Psoas muscle (tissue), 7 donors: ENCODE measurements at regions not wholly inside any gene's neighbourhood (a gene's known extent, or its start where the extent isn't known, plus 50 kb on each side); places are given as distances from the start of the nearest gene placed in this dataset.
"Not testable (repeated sequence)": the region's sequence is repeated elsewhere in the genome, so short reads cannot be mapped to it uniquely, and the experiment has no call there.

Experiments
- ATAC-seq, 4 donors: fragments of 200-7000 bp; cut with Tn5 transposase; one replicate each; pipeline ENCODE4 v1.9.1; 2020; ENCODE audit warnings: moderate library complexity in 3 of 4, mild to moderate bottlenecking in 2 of 4
- DNase-seq, 2 donors: peaks; one replicate each; pipeline ENCODE4 v3.0.0-alpha.2; 2020
- H3K27ac ChIP-seq: fragments of 200-600 bp; one replicate; pipeline ENCODE4 v1.8.0; 2022
- H3K27me3 ChIP-seq, 3 donors: fragments of 200-600 bp in 1 of 3; one replicate each; pipeline versions ENCODE4 v1.6.1 to v1.8.0; 2013 to 2022; ENCODE audit warnings: low read length in 2 of 3, mild to moderate bottlenecking in 2 of 3, moderate library complexity in 1 of 3; ENCODE audit not compliant: insufficient read depth in 3 of 3
- H3K36me3 ChIP-seq, 2 donors: fragments of 200-600 bp in 1 of 2; one replicate each; pipeline versions ENCODE4 v1.6.1 to v1.8.0; 2013 to 2022; ENCODE audit warnings: low read depth in 1 of 2, mild to moderate bottlenecking in 1 of 2, moderate library complexity in 1 of 2; ENCODE audit not compliant: insufficient read depth in 1 of 2
- H3K4me1 ChIP-seq: fragments of 200-600 bp; one replicate; pipeline ENCODE4 v1.8.0; 2022
- H3K4me3 ChIP-seq: fragments of 200-600 bp; one replicate; pipeline ENCODE4 v1.8.0; 2022; ENCODE audit warnings: mild to moderate bottlenecking
- H3K9me3 ChIP-seq: fragments of 200-600 bp; one replicate; pipeline ENCODE4 v1.8.0; 2022
- CTCF ChIP-seq: fragments of 200-600 bp; IDR thresholded peaks from one replicate; pipeline ENCODE4 v1.8.0; 2022; ENCODE audit warnings: antibody characterized with exemption
- WGBS, 3 donors: extraction: QIAGEN DNeasy Blood & Tissue Kit; methylation state at CpG; one replicate each; pipeline versions ENCODE4 v1.1.6 to v1.1.7; 2013; 5-methylcytosine and 5-hydroxymethylcytosine counted together
- intact Hi-C, 2 donors: fragments of 100-400 bp; cut with DNase I; formaldehyde crosslinking; loops; one replicate each; pipeline versions ENCODE4 v1.11.0 to v1.14.2; 2022
- donor health status: healthy with polysubstance abuse.
- donor health status: DM: no; HTN: no; CAD: no; lungs with moderate emphysema.
- donor health status: Bipolar disorder and iron deficiency.
- donor health status: healthy.
- donor health status: DM: yes; HTN: yes; CAD: no.
- donor health status: DM: no; HTN: no; CAD: no.
- donor health status: DM: yes; HTN: yes; CAD: no.

- TF ChIP-seq CTCF: peak; percentile 43
- 43 to 53% (median 47%) methylated on average over 1 of the region's 1 CpG for WGBS, 3 donors
- Histone ChIP-seq H3K4me1 (no peaks in the 10 kb centered on the region), H3K27me3 (no peaks in the 10 kb centered on the region), H3K9me3 (no peaks in the 10 kb centered on the region), H3K27ac (no peak overlapping the region), H3K36me3 (no peaks in the 10 kb centered on the region), H3K4me3 (no peak overlapping the region)
- DNase-seq (no peak), ATAC-seq (no peak)
- intact Hi-C loops: loop anchor here (5.0 to 10.0 kb wide), 2 partner anchors 533 to 536 kb away; no protein-coding TSS in a partner anchor
These were observed 311.9 kb downstream of the HGF start for GRCh38 chr7:81457852-81458522.

GRCh38 chr7:81453770-81454169, 316.1 kb downstream of the HGF start:
- not testable (repeated sequence) for H3K27ac ChIP-seq, DNase-seq, H3K36me3 ChIP-seq, H3K27me3 ChIP-seq, H3K4me1 ChIP-seq, H3K4me3 ChIP-seq, ATAC-seq, H3K9me3 ChIP-seq
- intact Hi-C loops: loop anchor here in 1 of 2 donors (10.0 kb wide), 1 partner anchor 529 kb away; no protein-coding TSS in a partner anchor

DNA sequence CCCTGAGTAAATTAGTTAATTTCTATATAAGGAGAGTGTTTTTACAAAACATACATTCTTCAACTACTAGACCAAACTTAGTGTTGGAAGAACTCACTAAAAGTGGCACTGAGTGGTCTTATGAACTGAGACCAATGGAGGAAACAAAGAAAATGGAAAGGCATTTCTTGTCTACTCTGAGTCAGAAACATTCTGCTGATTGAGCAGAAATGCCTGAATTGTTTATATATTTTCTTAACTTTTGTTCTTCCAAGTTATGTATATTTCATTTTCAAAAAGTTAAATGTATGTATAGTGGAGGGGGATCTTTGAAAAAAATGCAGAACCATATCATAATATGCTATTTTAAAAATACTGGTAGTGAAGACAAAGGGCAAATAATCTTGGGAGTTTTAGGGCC, 320.7 kb downstream of the HGF start:
- Histone ChIP-seq H3K4me3 (no peak overlapping the region), H3K36me3 (no peaks in the 10 kb centered on the region), H3K4me1 (no peaks in the 10 kb centered on the region), H3K27me3 (no peaks in the 10 kb centered on the region), H3K9me3 (no peaks in the 10 kb centered on the region), H3K27ac (no peak overlapping the region)
- ATAC-seq (no peak), DNase-seq (no peak)
- no peak for TF ChIP-seq CTCF
- intact Hi-C loops: no loop called here

- Histone ChIP-seq H3K4me3 (no peak overlapping the region), H3K27me3 (no peaks in the 10 kb centered on the region), H3K36me3 (no peaks in the 10 kb centered on the region), H3K4me1 (no peaks in the 10 kb centered on the region), H3K27ac (no peak overlapping the region), H3K9me3 (no peaks in the 10 kb centered on the region)
- DNase-seq (no peak), ATAC-seq (no peak)
- intact Hi-C loops: no loop called here
- peak; percentile 19 for TF ChIP-seq CTCF
- WGBS, 3 donors: 43 to 56% (median 46%) methylated on average over 4 of the region's 4 CpGs
These were observed 322.4 kb downstream of the HGF start for GRCh38 chr7:81447351-81447952.

DNA sequence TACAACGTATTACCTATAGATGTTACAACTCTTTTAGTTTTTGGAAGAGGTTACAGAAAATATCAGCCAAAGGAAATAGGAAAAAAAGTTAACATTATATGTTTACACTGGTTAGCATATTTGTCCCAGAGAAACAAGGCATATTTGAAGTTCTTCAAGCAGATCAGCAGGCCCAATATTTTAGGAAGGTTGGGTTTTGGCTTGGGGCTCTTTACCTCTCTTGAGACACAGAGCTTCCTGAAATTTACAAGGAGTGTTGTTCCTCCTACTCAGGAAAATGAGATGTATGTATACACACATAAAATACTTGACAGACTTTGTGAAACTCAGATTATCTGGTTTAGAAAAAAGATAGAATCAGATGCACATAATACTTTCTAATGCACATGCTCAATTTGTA, 323.6 kb downstream of the HGF start:
- Histone ChIP-seq H3K27ac (no peak overlapping the region), H3K27me3 (no peaks in the 10 kb centered on the region), H3K9me3 (no peaks in the 10 kb centered on the region), H3K36me3 (no peaks in the 10 kb centered on the region), H3K4me1 (no peaks in the 10 kb centered on the region), H3K4me3 (no peak overlapping the region)
- 91 to 96% (median 91%) methylated on average over 1 of the region's 1 CpG for WGBS, 3 donors
- DNase-seq: no peak
- ATAC-seq: no peak
- no peak for TF ChIP-seq CTCF
- intact Hi-C loops: no loop called here
